CD4-positive, CD25-positive, alpha-beta regulatory T cell (primary cell): ENCODE measurements at regions not wholly inside any gene's neighbourhood (a gene's known extent, or its start where the extent isn't known, plus 50 kb on each side); places are given as distances from the start of the nearest gene placed in this dataset.

ENCODE experiments used
- ATAC-seq, 2 donors: fragments of 150-1000 bp; cut with Tn5 transposase; one replicate each; pipeline ENCODE4 v1.10.0; 2021; ENCODE audit warnings: low read depth in 2 of 2, moderate number of reproducible peaks in 2 of 2, moderate library complexity in 1 of 2
- DNase-seq, 3 donors: peaks; one replicate each; pipeline versions ENCODE4 v3.0.0 to v3.0.0-alpha.2; 2012 to 2022; ENCODE audit warnings: mixed read lengths in 1 of 3
- H3K27ac ChIP-seq: one replicate; pipeline ENCODE4 v1.7.0; 2013; ENCODE audit warnings: mild to moderate bottlenecking, low read length; ENCODE audit not compliant: insufficient read depth, poor library complexity, severe bottlenecking
- H3K27me3 ChIP-seq: one replicate; pipeline ENCODE4 v1.7.0; 2013; ENCODE audit warnings: low read length; ENCODE audit not compliant: control insufficient read depth, insufficient read depth
- H3K36me3 ChIP-seq: one replicate; pipeline ENCODE4 v1.7.0; 2013; ENCODE audit warnings: mild to moderate bottlenecking, low read length, moderate library complexity; ENCODE audit not compliant: control insufficient read depth, insufficient read depth
- H3K4me1 ChIP-seq: 2 replicates; pipeline ENCODE4 v1.7.0; 2013; ENCODE audit warnings: mild to moderate bottlenecking, low read length; ENCODE audit not compliant: insufficient read depth, control insufficient read depth, poor library complexity, severe bottlenecking
- H3K4me3 ChIP-seq: one replicate; pipeline ENCODE4 v1.7.0; 2013; ENCODE audit warnings: low read depth, mild to moderate bottlenecking, low read length, moderate library complexity
- H3K9me3 ChIP-seq, 2 experiments: 1 replicate in 1 of 2; 2 replicates in 1 of 2; pipeline ENCODE4 v1.7.0; 2013; ENCODE audit warnings: low read length in 2 of 2, mild to moderate bottlenecking in 1 of 2, moderate library complexity in 1 of 2; ENCODE audit not compliant: control insufficient read depth in 2 of 2
- H3K27ac Mint-ChIP-seq, 3 donors: one replicate each; pipeline ENCODE4 v1.8.0; 2020 to 2022; ENCODE audit warnings: mild to moderate bottlenecking in 3 of 3, mixed read lengths in 3 of 3, moderate library complexity in 2 of 3
- H3K27me3 Mint-ChIP-seq: one replicate; pipeline ENCODE4 v1.8.0; 2022; ENCODE audit warnings: mild to moderate bottlenecking, mixed read lengths
- H3K36me3 Mint-ChIP-seq: one replicate; pipeline ENCODE4 v1.8.0; 2020; ENCODE audit warnings: mixed read lengths
- H3K4me1 Mint-ChIP-seq, 4 donors: one replicate each; pipeline ENCODE4 v1.8.0; 2020 to 2022; ENCODE audit warnings: mixed read lengths in 4 of 4, mild to moderate bottlenecking in 1 of 4
- H3K4me3 Mint-ChIP-seq, 4 donors: one replicate each; pipeline ENCODE4 v1.8.0; 2020 to 2022; ENCODE audit warnings: mild to moderate bottlenecking in 4 of 4, mixed read lengths in 4 of 4, moderate library complexity in 3 of 4
- H3K9me3 Mint-ChIP-seq, 7 donors: one replicate each; pipeline ENCODE4 v1.8.0; 2020 to 2022; ENCODE audit warnings: mixed read lengths in 7 of 7, mild to moderate bottlenecking in 3 of 7, moderate library complexity in 2 of 7

GRCh38 chr18:53795061-53795460 is 429.4 kb downstream of the MBD2 start:
- H3K4me3 Mint-ChIP-seq = no peak overlapping the region
- H3K27ac Mint-ChIP-seq = no peak overlapping the region
- DNase-seq = no peak
- no peak for ATAC-seq
- Histone ChIP-seq H3K36me3 (no peaks in the 10 kb centered on the region), H3K4me1 (no peaks in the 10 kb centered on the region), H3K27ac (no peak overlapping the region), H3K9me3 (no peaks in the 10 kb centered on the region), H3K27me3 (no peaks in the 10 kb centered on the region), H3K4me3 (no peak overlapping the region)
- peaks cover 0 to 9% (median 3%) of the 10 kb centered on the region in 7 donors for H3K9me3 Mint-ChIP-seq
- no peaks in the 10 kb centered on the region for H3K36me3 Mint-ChIP-seq
- no peaks in the 10 kb centered on the region for H3K27me3 Mint-ChIP-seq
- H3K4me1 Mint-ChIP-seq = no peaks in the 10 kb centered on the region

DNA sequence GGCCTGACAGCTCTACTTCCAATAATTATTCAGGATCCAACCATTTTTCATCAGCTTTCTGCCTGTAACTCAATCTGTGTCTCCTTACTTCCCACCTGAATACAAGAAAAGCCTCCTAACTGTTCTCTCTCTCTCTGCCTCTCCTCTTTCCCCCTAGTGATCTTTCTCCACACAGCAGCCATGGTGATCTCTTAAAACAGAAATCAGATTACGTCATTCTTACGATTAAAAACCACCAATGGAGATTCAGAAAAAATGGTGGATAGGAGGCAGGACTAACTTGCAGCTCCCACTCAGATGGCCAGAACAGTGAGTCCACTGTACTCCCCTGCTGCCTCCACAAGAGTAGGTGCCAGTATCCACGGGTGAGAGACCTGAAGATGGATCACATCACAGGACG is 431.7 kb downstream of the MBD2 start:
- DNase-seq (no peak), ATAC-seq (no peak)
- H3K4me1 Mint-ChIP-seq = no peaks in the 10 kb centered on the region
- H3K36me3 ChIP-seq = no peaks in the 10 kb centered on the region
- H3K4me1 ChIP-seq = no peaks in the 10 kb centered on the region
- no peak overlapping the region for H3K27ac ChIP-seq
- no peaks in the 10 kb centered on the region for H3K36me3 Mint-ChIP-seq
- no peaks in the 10 kb centered on the region for H3K27me3 Mint-ChIP-seq
- no peak overlapping the region for H3K4me3 ChIP-seq
- no peak overlapping the region for H3K27ac Mint-ChIP-seq
- no peaks in the 10 kb centered on the region for H3K27me3 ChIP-seq
- no peaks in the 10 kb centered on the region for H3K9me3 ChIP-seq
- H3K4me3 Mint-ChIP-seq = no peak overlapping the region
- peaks cover 0 to 6% (median 1%) of the 10 kb centered on the region in 7 donors for H3K9me3 Mint-ChIP-seq

DNA sequence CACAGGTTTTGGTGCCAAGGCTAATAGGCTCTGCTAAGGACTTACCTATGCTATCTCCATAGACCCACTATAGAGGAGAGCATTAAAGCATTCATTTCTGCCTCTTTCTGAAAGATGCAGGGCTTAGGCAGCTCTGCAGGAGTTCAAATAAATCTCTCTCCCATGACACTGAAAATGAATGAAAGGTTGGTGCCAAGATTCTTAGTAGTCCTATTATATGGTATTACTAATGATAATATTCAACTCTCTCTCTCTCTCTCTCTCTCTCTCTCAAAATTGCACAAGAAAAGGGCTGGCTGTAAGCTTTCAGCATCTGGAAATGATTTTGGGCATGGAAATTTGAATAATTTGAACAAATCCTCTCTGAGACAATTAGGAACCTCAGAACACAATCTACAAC is 433.7 kb downstream of the MBD2 start:
- no peaks in the 10 kb centered on the region for H3K4me1 Mint-ChIP-seq
- no peaks in the 10 kb centered on the region for H3K27me3 Mint-ChIP-seq
- no peaks in the 10 kb centered on the region for H3K36me3 Mint-ChIP-seq
- DNase-seq = no peak
- H3K27ac ChIP-seq = no peak overlapping the region
- H3K9me3 Mint-ChIP-seq = peaks cover 0 to 6% (median 1%) of the 10 kb centered on the region in 7 donors
- H3K27me3 ChIP-seq = no peaks in the 10 kb centered on the region
- no peak overlapping the region for H3K4me3 ChIP-seq
- no peaks in the 10 kb centered on the region for H3K9me3 ChIP-seq
- no peak overlapping the region for H3K4me3 Mint-ChIP-seq
- no peaks in the 10 kb centered on the region for H3K4me1 ChIP-seq
- no peak overlapping the region for H3K27ac Mint-ChIP-seq
- ATAC-seq = no peak
- no peaks in the 10 kb centered on the region for H3K36me3 ChIP-seq

DNA sequence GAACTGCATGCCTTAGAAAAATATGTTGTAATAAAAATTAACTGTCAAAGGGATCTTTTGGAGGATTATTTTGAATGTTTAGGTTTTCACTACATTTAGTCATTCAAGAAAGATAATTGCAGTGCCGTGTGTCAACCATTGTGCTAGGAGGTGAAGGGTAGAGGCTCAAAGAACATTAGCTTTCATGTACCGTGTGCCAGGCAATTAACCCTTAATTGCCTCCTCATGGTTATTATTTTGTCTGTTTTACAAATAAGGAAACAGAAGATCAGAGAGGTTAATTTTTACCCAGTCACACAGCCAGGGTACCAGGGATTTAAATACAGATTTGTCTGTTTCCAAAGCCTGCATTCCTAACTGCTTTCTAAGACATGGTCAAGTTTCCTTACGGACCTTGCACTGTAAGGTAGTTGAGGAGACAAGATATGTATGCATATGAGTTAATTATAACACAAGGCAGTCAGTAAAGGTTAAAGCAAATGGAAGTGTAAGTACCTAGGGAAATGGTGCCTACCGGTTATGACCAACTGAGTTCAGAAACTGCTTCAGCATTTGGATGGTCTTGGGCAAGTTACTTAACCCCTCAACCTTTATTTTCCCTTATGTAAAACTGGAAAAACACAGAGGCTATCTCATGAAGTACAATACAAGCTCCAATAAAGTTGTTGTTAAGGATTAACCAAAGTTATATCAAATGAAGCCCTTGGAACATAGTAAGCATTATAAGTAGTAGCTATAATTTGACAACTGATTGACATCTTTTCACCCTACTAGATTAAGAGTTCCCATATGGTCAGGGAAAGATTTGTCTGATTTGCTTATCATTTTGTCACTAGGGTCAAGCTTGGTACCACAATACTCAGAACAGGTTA is 434.9 kb downstream of the MBD2 start:
- Histone ChIP-seq H3K27ac (no peak overlapping the region), H3K27me3 (no peaks in the 10 kb centered on the region), H3K4me1 (no peaks in the 10 kb centered on the region), H3K36me3 (no peaks in the 10 kb centered on the region), H3K4me3 (no peak overlapping the region), H3K9me3 (no peaks in the 10 kb centered on the region)
- ATAC-seq (no peak), DNase-seq (no peak)
- Mint-ChIP-seq H3K9me3 (peaks cover 0 to 6% (median 1%) of the 10 kb centered on the region in 7 donors), H3K4me1 (no peaks in the 10 kb centered on the region), H3K27me3 (no peaks in the 10 kb centered on the region), H3K36me3 (no peaks in the 10 kb centered on the region), H3K4me3 (no peak overlapping the region), H3K27ac (no peak overlapping the region)

DNA sequence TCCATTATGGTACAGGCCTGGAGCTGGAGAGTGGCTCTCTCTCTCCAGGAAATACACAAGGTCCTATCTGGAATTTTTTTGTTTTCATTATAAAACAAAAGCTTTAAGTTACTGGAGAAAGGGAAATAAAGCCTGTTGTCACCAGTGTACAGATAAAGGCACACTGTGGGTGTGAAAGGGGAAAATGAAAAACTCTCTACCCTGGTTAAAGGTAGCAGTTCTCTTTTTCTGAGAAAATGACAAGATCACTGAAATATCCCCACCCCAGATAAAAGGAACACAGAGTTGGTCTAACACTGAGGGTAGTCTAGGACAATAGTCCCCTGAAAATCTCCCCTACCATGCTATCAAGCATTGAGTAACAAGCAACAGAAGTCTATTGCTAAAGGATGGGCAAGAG is 438.7 kb downstream of the MBD2 start:
- H3K27me3 Mint-ChIP-seq = no peaks in the 10 kb centered on the region
- no peak overlapping the region for H3K4me3 Mint-ChIP-seq
- H3K36me3 Mint-ChIP-seq = no peaks in the 10 kb centered on the region
- Histone ChIP-seq H3K4me1 (no peaks in the 10 kb centered on the region), H3K4me3 (no peak overlapping the region), H3K27me3 (no peaks in the 10 kb centered on the region), H3K9me3 (no peaks in the 10 kb centered on the region), H3K36me3 (no peaks in the 10 kb centered on the region), H3K27ac (no peak overlapping the region)
- ATAC-seq (no peak), DNase-seq (no peak)
- H3K4me1 Mint-ChIP-seq = no peaks in the 10 kb centered on the region
- H3K9me3 Mint-ChIP-seq = peaks cover 0 to 5% (median 1%) of the 10 kb centered on the region in 7 donors
- H3K27ac Mint-ChIP-seq = no peak overlapping the region

DNA sequence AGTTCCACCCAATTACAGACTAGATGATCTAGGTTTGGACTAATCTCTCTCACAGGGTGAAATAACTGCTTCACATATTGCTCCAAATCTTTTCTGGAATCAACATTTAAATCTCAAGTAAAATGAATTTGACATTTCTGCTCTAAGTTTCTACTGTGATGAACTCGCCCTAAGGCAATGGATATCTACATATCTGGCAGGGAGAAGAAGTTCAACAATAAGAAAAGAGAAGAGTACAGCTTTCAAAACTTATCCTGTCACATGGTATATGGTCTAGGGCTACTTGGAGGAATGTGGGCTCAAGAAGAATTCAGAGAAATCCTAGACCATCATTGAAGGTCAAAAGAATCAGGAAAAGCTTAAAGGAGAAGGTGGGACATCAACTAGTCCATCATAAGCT is 440.2 kb downstream of the MBD2 start:
- ATAC-seq = no peak
- H3K4me3 ChIP-seq = no peak overlapping the region
- no peaks in the 10 kb centered on the region for H3K36me3 ChIP-seq
- Mint-ChIP-seq H3K27ac (no peak overlapping the region), H3K9me3 (peaks cover 0 to 5% (median 3%) of the 10 kb centered on the region in 7 donors), H3K4me1 (no peaks in the 10 kb centered on the region), H3K4me3 (no peak overlapping the region), H3K36me3 (no peaks in the 10 kb centered on the region), H3K27me3 (no peaks in the 10 kb centered on the region)
- H3K27ac ChIP-seq = no peak overlapping the region
- H3K9me3 ChIP-seq = no peaks in the 10 kb centered on the region
- DNase-seq = no peak
- no peaks in the 10 kb centered on the region for H3K4me1 ChIP-seq
- no peaks in the 10 kb centered on the region for H3K27me3 ChIP-seq

- Mint-ChIP-seq H3K4me3 (no peak overlapping the region), H3K27me3 (no peaks in the 10 kb centered on the region), H3K4me1 (no peaks in the 10 kb centered on the region), H3K9me3 (peaks cover 0 to 9% (median 4%) of the 10 kb centered on the region in 7 donors), H3K27ac (no peak overlapping the region), H3K36me3 (no peaks in the 10 kb centered on the region)
- ATAC-seq (no peak), DNase-seq (no peak)
- Histone ChIP-seq H3K27me3 (no peaks in the 10 kb centered on the region), H3K27ac (no peak overlapping the region), H3K4me1 (no peaks in the 10 kb centered on the region), H3K4me3 (no peak overlapping the region), H3K9me3 (no peaks in the 10 kb centered on the region), H3K36me3 (no peaks in the 10 kb centered on the region)
Observed at GRCh38 chr18:53780666-53781065, 443.8 kb downstream of the MBD2 start.

GRCh38 chr18:53772293-53772692 is 452.2 kb downstream of the MBD2 start:
- H3K4me1 Mint-ChIP-seq = no peaks in the 10 kb centered on the region

More at GRCh38 chr18:53772293-53772692, 452.2 kb downstream of the MBD2 start:
- Mint-ChIP-seq H3K27ac (no peak overlapping the region), H3K9me3 (peaks cover 4 to 10% (median 9%) of the 10 kb centered on the region in 7 donors), H3K4me3 (peak overlapping the region in 1 of 4 donors; percentile 81), H3K36me3 (no peaks in the 10 kb centered on the region), H3K27me3 (no peaks in the 10 kb centered on the region)
- DNase-seq (no peak), ATAC-seq (no peak)
- no peaks in the 10 kb centered on the region for H3K9me3 ChIP-seq
- H3K27me3 ChIP-seq = no peaks in the 10 kb centered on the region
- no peak overlapping the region for H3K27ac ChIP-seq
- H3K4me1 ChIP-seq = no peaks in the 10 kb centered on the region
- H3K36me3 ChIP-seq = no peaks in the 10 kb centered on the region
- no peak overlapping the region for H3K4me3 ChIP-seq
